ENCODE measurements at regions not wholly inside any gene's neighbourhood (a gene's known extent, or its start where the extent isn't known, plus 50 kb on each side); places are given as distances from the start of the nearest gene placed in this dataset.
"Not testable (repeated sequence)": the region's sequence is repeated elsewhere in the genome, so short reads cannot be mapped to it uniquely, and the experiment has no call there.

DNA sequence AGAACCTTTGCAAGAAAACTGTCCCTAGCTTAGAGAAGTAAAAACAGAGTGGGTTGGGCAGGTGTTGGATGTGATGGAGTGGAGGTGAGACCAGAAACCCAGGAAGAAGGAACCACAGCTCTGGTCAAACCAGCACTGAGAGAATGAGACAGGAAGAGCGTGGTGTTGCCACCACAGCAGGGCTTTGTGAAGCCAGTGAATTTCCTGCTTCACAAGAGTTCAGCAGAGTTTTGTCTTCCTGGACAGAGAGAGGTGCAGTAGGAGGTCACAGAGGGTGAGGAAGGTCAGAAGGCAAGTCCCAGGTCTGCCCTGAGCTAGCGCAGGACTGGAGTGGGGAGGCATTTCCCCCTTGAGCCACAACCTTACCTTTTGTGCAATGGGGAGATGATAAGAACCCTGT, 2306.2 kb upstream of the ACO1 start:
- TF ChIP-seq, protein P1, sequence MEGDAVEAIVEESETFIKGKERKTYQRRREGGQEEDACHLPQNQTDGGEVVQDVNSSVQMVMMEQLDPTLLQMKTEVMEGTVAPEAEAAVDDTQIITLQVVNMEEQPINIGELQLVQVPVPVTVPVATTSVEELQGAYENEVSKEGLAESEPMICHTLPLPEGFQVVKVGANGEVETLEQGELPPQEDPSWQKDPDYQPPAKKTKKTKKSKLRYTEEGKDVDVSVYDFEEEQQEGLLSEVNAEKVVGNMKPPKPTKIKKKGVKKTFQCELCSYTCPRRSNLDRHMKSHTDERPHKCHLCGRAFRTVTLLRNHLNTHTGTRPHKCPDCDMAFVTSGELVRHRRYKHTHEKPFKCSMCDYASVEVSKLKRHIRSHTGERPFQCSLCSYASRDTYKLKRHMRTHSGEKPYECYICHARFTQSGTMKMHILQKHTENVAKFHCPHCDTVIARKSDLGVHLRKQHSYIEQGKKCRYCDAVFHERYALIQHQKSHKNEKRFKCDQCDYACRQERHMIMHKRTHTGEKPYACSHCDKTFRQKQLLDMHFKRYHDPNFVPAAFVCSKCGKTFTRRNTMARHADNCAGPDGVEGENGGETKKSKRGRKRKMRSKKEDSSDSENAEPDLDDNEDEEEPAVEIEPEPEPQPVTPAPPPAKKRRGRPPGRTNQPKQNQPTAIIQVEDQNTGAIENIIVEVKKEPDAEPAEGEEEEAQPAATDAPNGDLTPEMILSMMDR (IDR thresholded peaks at IDR 0.05) = no peak
- TF ChIP-seq POLR2A (IDR thresholded peaks at IDR 0.05) = no peak
- H3K27ac ChIP-seq = no peak overlapping the region
- DNase-seq = no peak

GRCh38 chr9:30089428-30089827, 2295.0 kb upstream of the ACO1 start:
- intact Hi-C loops (cut with DNase I; ENCODE audit: low total_unique reads) = no loop called here
- Histone ChIP-seq H3K4me3 (no peak overlapping the region), H3K36me3 (ENCODE audit: low read depth, missing control alignments) (no peaks in the 10 kb centered on the region), H3K9me3 (no peaks in the 10 kb centered on the region), H3K27ac (no peak overlapping the region), H3K27me3 (no peaks in the 10 kb centered on the region), H3K4me1 (no peaks in the 10 kb centered on the region)
- DNase-seq = no peak
- 92 to 97% methylated on average over 5 of the region's 5 CpGs for WGBS, 2 donors
- TF ChIP-seq, protein P1 (IDR thresholded peaks at IDR 0.05) = no peak

More for the DNA sequence above, 2306.2 kb upstream of the ACO1 start:
- 96% methylated on average over 2 of the region's 2 CpGs for WGBS, 2 donors
- H3K4me3 ChIP-seq = no peak overlapping the region
- no peaks in the 10 kb centered on the region for H3K36me3 ChIP-seq (ENCODE audit: low read depth, missing control alignments)
- no peaks in the 10 kb centered on the region for H3K27me3 ChIP-seq
- H3K4me1 ChIP-seq = no peaks in the 10 kb centered on the region
- intact Hi-C loops (cut with DNase I; ENCODE audit: low total_unique reads) = no loop called here
- no peaks in the 10 kb centered on the region for H3K9me3 ChIP-seq

DNA sequence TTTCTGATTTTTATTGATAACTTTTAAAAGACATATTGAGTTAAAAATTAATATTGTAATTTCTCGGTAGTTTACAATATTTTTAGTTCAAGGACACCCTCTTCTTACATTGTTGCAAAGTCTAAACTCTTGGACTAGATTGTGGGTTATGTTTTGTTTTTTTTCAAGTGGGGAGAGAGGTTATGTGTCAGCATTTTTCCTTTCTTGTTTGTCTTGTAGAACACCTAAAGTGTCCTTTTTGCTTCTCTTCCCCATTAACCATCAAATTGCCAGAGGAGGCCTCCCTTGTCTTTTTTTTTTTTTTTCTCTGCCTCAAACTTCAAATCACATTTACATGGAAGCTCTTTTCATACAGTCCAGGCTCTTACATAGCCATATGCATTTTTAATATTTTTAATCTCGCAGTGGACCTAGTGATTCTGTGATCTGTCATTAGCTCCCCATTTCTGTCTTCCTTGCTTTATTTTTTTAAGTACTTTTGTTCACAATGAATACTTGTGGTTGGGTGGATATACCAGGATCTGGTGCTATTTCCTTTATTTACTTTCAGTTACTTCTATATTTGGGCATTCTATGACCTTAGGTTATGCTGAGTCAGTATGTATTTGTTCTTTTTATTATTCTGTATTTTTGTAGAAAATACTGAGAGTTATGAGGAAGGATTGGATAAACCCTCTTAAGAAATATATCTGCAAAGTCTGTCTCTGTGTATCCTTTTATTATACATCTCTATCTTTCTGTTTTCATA, 2280.6 kb upstream of the ACO1 start:
- Histone ChIP-seq H3K4me3 (no peak overlapping the region), H3K36me3 (ENCODE audit: low read depth, missing control alignments) (no peaks in the 10 kb centered on the region), H3K27me3 (no peaks in the 10 kb centered on the region), H3K4me1 (no peaks in the 10 kb centered on the region), H3K27ac (no peak overlapping the region), H3K9me3 (no peaks in the 10 kb centered on the region)
- intact Hi-C loops (cut with DNase I; ENCODE audit: low total_unique reads) = no loop called here
- WGBS, 2 donors = 62% methylated on average over 2 of the region's 2 CpGs
- no peak for DNase-seq
- TF ChIP-seq, protein P1 (IDR thresholded peaks at IDR 0.05) = no peak
- TF ChIP-seq POLR2A (IDR thresholded peaks at IDR 0.05) = no peak

GRCh38 chr9:30107134-30107533, 2277.3 kb upstream of the ACO1 start:
- H3K36me3 ChIP-seq (ENCODE audit: low read depth, missing control alignments); intact Hi-C loops (cut with DNase I; ENCODE audit: low total_unique reads); H3K27ac ChIP-seq; H3K4me3 ChIP-seq; H3K9me3 ChIP-seq; DNase-seq; H3K4me1 ChIP-seq; H3K27me3 ChIP-seq: not testable (repeated sequence)
- 85 to 94% methylated on average over 5 to 8 of the region's 8 CpGs for WGBS, 2 donors

DNA sequence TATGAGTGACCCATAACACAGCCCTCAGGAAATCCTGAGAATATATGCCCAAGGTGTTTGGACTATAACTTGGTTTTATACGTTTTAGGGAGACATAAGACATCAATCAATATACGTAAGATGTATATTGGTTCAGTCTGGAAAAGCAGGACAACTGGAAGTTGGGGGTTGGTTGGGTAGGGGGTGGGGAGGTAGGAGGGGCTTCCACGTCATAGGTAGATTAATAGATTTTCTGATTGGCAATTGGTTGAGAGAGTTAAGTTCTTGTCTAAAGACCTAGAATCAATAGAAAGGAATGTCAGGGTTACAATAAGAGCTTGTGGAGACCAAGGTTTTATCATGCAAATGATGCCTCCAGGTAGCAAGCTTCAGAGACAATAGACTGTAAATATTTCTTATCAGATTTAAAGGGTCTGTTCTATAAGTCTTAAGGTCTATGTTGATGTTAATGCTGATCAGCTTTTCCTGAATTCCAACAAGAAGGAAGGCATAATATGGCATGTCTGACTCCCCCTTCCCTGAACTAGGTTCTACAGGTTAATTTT, 2267.7 kb upstream of the ACO1 start:
- Histone ChIP-seq H3K27ac (no peak overlapping the region), H3K4me1 (no peaks in the 10 kb centered on the region), H3K36me3 (ENCODE audit: low read depth, missing control alignments) (no peaks in the 10 kb centered on the region), H3K4me3 (no peak overlapping the region), H3K27me3 (no peaks in the 10 kb centered on the region), H3K9me3 (no peaks in the 10 kb centered on the region)
- 85 to 90% methylated on average over 3 of the region's 3 CpGs for WGBS, 2 donors
- intact Hi-C loops (cut with DNase I; ENCODE audit: low total_unique reads) = no loop called here
- TF ChIP-seq, protein P1 (IDR thresholded peaks at IDR 0.05) = no peak
- TF ChIP-seq POLR2A (IDR thresholded peaks at IDR 0.05) = no peak
- no peak for DNase-seq

All from testis (tissue), 2 donors.